HG03108 (cell line): ENCODE measurements at regions not wholly inside any gene's neighbourhood (a gene's known extent, or its start where the extent isn't known, plus 50 kb on each side); places are given as distances from the start of the nearest gene placed in this dataset.

Experiments used
- ATAC-seq: cut with Tn5 transposase; IDR thresholded peaks from one replicate; pipeline ENCODE4 v1.9.1; 2021; ENCODE audit warnings: moderate library complexity; ENCODE audit not compliant: unreplicated experiment

- ATAC-seq = no peak
Observed at GRCh38 chrX:43560247-43560946, 95.7 kb upstream of the MAOA start.

- ATAC-seq = no peak
Observed at GRCh38 chrX:43562372-43562771, 93.7 kb upstream of the MAOA start.

- ATAC-seq = no peak
Observed at GRCh38 chrX:43564953-43565352, 91.1 kb upstream of the MAOA start.

GRCh38 chrX:43566170-43566569 is 89.9 kb upstream of the MAOA start:
- ATAC-seq = no peak

GRCh38 chrX:43573441-43574015 is 82.6 kb upstream of the MAOA start:
- no peak for ATAC-seq

- no peak for ATAC-seq
Observed at GRCh38 chrX:43580621-43581020, 75.5 kb upstream of the MAOA start.

GRCh38 chrX:43581167-43581566 is 74.9 kb upstream of the MAOA start:
- no peak for ATAC-seq

GRCh38 chrX:43581888-43582539 is 74.1 kb upstream of the MAOA start:
- ATAC-seq = no peak

GRCh38 chrX:43582540-43582913 is 73.6 kb upstream of the MAOA start:
- no peak for ATAC-seq

GRCh38 chrX:43585922-43586321 is 70.2 kb upstream of the MAOA start:
- ATAC-seq = no peak

- no peak for ATAC-seq
Observed at GRCh38 chrX:43586830-43587229, 69.3 kb upstream of the MAOA start.

GRCh38 chrX:43589735-43590134 is 66.4 kb upstream of the MAOA start:
- ATAC-seq = no peak

GRCh38 chrX:43590150-43590549 is 65.9 kb upstream of the MAOA start:
- no peak for ATAC-seq

- ATAC-seq = no peak
Observed at GRCh38 chrX:43592597-43592996, 63.5 kb upstream of the MAOA start.

GRCh38 chrX:43595931-43596330 is 60.2 kb upstream of the MAOA start:
- no peak for ATAC-seq

- no peak for ATAC-seq
Observed at GRCh38 chrX:43604753-43605152, 51.3 kb upstream of the MAOA start.

GRCh38 chrX:43605351-43605750 is 50.7 kb upstream of the MAOA start:
- no peak for ATAC-seq
